Tibial artery (tissue), 4 donors: ENCODE measurements at regions not wholly inside any gene's neighbourhood (a gene's known extent, or its start where the extent isn't known, plus 50 kb on each side); places are given as distances from the start of the nearest gene placed in this dataset.

Experiments
- DNase-seq, 2 donors: peaks; one replicate each; pipeline ENCODE4 v3.0.0-alpha.2; 2019
- H3K27ac ChIP-seq, 2 donors: fragments of 200-600 bp; sonication (generic) in 1 of 2; 1 replicate in 1 of 2; 2 replicates in 1 of 2; pipeline ENCODE4 v1.5.1; 2018 to 2019; ENCODE audit warnings: mild to moderate bottlenecking in 1 of 2
- H3K27me3 ChIP-seq, 2 donors: fragments of 200-600 bp; sonication (generic) in 1 of 2; one replicate each; pipeline versions ENCODE4 v1.5.1 to v1.6.0; 2016 to 2019
- H3K36me3 ChIP-seq, 3 donors: fragments of 200-600 bp; sonication (generic) in 2 of 3; one replicate each; pipeline ENCODE4 v1.5.1; 2016 to 2019; ENCODE audit warnings: mild to moderate bottlenecking in 2 of 3
- H3K4me1 ChIP-seq, 4 donors: fragments of 200-600 bp; sonication (generic) in 2 of 4; 1 replicate in 3 of 4; 2 replicates in 1 of 4; pipeline ENCODE4 v1.5.1; 2016 to 2019
- H3K4me3 ChIP-seq, 2 donors: fragments of 200-600 bp; sonication (generic) in 1 of 2; 1 replicate in 1 of 2; 2 replicates in 1 of 2; pipeline ENCODE4 v1.5.1; 2018 to 2019; ENCODE audit warnings: mild to moderate bottlenecking in 2 of 2
- H3K9me3 ChIP-seq, 3 donors: fragments of 200-600 bp; sonication (generic) in 1 of 3; one replicate each; pipeline ENCODE4 v1.5.1; 2016 to 2019
- intact Hi-C: fragments of 100-400 bp; cut with DNase I; formaldehyde crosslinking; loops from one replicate; pipeline ENCODE4 v1.15.0; 2023; ENCODE audit warnings: low total_unique reads
- TF ChIP-seq, protein P1 (sequence below), 2 experiments: fragments of 200-600 bp in 1 of 2; fragments of 450-650 bp in 1 of 2; IDR thresholded peaks; one replicate each; pipeline ENCODE4 v1.5.1; 2017 to 2019; ENCODE audit warnings: antibody characterized with exemption in 2 of 2, mild to moderate bottlenecking in 1 of 2, moderate library complexity in 1 of 2

DNA sequence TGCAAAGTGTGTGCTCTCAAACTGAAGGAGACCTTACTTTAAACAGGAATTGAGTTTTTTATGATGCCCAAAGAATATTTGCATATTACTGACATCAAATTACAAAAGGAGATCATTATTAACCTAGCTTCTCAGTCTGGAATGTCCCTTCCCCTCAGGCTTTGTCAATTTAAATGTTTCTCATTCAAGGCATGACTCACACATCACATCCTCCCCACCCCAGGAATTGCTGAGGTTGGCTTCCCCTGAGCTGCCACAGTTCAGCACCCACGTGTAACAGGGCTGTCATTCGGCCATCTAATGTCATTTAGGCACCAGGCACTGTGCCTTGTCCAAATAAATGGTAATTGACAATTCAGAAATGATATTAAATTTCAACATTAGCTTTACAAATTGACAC, 305.9 kb upstream of the MGMT start:
- peaks cover 0 to 16% (median 0%) of the 10 kb centered on the region in 3 donors for H3K9me3 ChIP-seq
- H3K27ac ChIP-seq: no peak overlapping the region
- no peak for DNase-seq
- H3K4me1 ChIP-seq: no peaks in the 10 kb centered on the region
- no peaks in the 10 kb centered on the region for H3K36me3 ChIP-seq
- intact Hi-C loops: no loop called here
- no peaks in the 10 kb centered on the region for H3K27me3 ChIP-seq
- TF ChIP-seq, protein P1, sequence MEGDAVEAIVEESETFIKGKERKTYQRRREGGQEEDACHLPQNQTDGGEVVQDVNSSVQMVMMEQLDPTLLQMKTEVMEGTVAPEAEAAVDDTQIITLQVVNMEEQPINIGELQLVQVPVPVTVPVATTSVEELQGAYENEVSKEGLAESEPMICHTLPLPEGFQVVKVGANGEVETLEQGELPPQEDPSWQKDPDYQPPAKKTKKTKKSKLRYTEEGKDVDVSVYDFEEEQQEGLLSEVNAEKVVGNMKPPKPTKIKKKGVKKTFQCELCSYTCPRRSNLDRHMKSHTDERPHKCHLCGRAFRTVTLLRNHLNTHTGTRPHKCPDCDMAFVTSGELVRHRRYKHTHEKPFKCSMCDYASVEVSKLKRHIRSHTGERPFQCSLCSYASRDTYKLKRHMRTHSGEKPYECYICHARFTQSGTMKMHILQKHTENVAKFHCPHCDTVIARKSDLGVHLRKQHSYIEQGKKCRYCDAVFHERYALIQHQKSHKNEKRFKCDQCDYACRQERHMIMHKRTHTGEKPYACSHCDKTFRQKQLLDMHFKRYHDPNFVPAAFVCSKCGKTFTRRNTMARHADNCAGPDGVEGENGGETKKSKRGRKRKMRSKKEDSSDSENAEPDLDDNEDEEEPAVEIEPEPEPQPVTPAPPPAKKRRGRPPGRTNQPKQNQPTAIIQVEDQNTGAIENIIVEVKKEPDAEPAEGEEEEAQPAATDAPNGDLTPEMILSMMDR (IDR thresholded peaks at IDR 0.05): no peak
- no peak overlapping the region for H3K4me3 ChIP-seq

GRCh38 chr10:129163531-129163930, 303.5 kb upstream of the MGMT start:
- intact Hi-C loops: no loop called here
- Histone ChIP-seq H3K27me3 (no peaks in the 10 kb centered on the region), H3K27ac (no peak overlapping the region), H3K36me3 (no peaks in the 10 kb centered on the region), H3K9me3 (peaks cover 0 to 13% (median 0%) of the 10 kb centered on the region in 3 donors), H3K4me3 (no peak overlapping the region), H3K4me1 (no peaks in the 10 kb centered on the region)
- TF ChIP-seq, protein P1 (IDR thresholded peaks at IDR 0.05): no peak
- DNase-seq: no peak

- H3K9me3 ChIP-seq: peaks cover 0 to 13% (median 0%) of the 10 kb centered on the region in 3 donors
- TF ChIP-seq, protein P1 (IDR thresholded peaks at IDR 0.05): no peak
- no peak for DNase-seq
- H3K36me3 ChIP-seq: no peaks in the 10 kb centered on the region
- H3K27me3 ChIP-seq: no peaks in the 10 kb centered on the region
- H3K4me3 ChIP-seq: no peak overlapping the region
- no peaks in the 10 kb centered on the region for H3K4me1 ChIP-seq
- intact Hi-C loops: no loop called here
- H3K27ac ChIP-seq: no peak overlapping the region
These were observed 301.8 kb upstream of the MGMT start for GRCh38 chr10:129165076-129165720.

DNA sequence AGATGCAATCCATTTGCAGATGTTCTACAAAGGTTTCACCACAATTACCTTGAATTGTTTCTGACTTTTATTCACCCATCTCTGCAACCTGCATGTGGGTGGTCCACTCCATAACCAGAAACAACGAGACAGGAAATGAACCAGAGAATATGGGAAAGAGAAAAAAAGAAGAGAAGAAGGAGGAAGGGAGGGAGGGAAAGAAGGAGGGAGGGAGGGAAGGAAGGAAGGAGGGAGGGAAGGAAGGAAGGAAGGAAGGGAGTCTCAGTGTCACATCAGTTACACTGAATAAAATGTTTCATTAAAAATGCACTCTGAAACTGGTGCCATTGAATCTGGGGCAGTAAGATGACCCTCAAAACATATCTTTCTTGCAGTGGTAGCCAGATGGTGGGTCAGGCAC, 301.3 kb upstream of the MGMT start:
- no peak overlapping the region for H3K4me3 ChIP-seq
- peaks cover 0 to 11% (median 0%) of the 10 kb centered on the region in 3 donors for H3K9me3 ChIP-seq
- intact Hi-C loops: no loop called here
- no peaks in the 10 kb centered on the region for H3K36me3 ChIP-seq
- H3K27ac ChIP-seq: no peak overlapping the region
- H3K27me3 ChIP-seq: no peaks in the 10 kb centered on the region
- no peaks in the 10 kb centered on the region for H3K4me1 ChIP-seq
- no peak for DNase-seq
- TF ChIP-seq, protein P1 (IDR thresholded peaks at IDR 0.05): no peak

DNA sequence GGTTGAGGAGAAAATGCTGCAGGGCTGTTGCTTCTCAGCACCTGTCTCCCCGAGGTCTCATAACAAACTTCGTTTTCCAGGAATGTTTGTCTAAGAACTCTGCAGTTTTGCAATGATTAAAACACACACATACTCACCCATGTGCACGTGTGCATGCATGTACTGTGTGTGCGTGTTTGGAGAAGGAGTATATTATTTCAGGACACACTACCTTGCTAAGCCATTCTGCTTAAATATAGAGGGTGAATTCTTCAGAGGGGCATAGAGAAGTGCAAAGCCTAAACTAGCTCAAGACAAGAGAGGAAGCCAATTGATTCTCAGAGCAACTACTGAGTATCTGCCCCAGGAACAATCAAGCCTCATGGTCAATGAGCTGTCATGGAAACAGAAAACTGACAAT, 298.4 kb upstream of the MGMT start:
- Histone ChIP-seq H3K27ac (no peak overlapping the region), H3K36me3 (no peaks in the 10 kb centered on the region), H3K9me3 (no peaks in the 10 kb centered on the region), H3K4me1 (no peaks in the 10 kb centered on the region), H3K27me3 (no peaks in the 10 kb centered on the region), H3K4me3 (no peak overlapping the region)
- TF ChIP-seq, protein P1 (IDR thresholded peaks at IDR 0.05): no peak
- DNase-seq: no peak
- intact Hi-C loops: no loop called here

DNA sequence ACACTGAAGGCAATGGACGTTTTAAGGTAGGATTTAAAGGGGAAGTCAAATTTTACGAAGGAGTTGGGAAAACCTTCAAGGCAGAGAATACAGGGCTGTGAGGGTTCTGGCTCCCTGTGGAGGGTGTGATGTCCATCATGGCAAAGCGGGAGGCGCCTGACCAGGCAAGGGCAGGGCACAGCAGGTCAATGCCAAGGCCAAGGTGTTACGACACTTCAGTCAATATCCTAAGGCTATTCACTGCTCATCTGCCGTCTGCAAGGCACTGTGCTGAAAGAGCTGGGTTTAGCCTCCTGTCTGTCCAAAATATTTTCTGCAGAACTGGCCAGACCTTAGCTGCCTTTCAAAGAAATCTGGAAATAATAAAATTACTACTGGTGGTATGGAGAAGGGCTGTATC, 297.9 kb upstream of the MGMT start:
- DNase-seq: no peak
- H3K27me3 ChIP-seq: no peaks in the 10 kb centered on the region
- no peaks in the 10 kb centered on the region for H3K36me3 ChIP-seq
- no peak overlapping the region for H3K27ac ChIP-seq
- TF ChIP-seq, protein P1 (IDR thresholded peaks at IDR 0.05): no peak
- H3K9me3 ChIP-seq: no peaks in the 10 kb centered on the region
- no peak overlapping the region for H3K4me3 ChIP-seq
- no peaks in the 10 kb centered on the region for H3K4me1 ChIP-seq
- intact Hi-C loops: no loop called here
